ENCODE measurements at regions not wholly inside any gene's neighbourhood (a gene's known extent, or its start where the extent isn't known, plus 50 kb on each side); places are given as distances from the start of the nearest gene placed in this dataset.

- no peak for DNase-seq
Observed at GRCh38 chr1:116851846-116852245, 57.9 kb upstream of the PTGFRN start.

- DNase-seq = no peak
Observed at GRCh38 chr1:116852367-116852766, 57.3 kb upstream of the PTGFRN start.

GRCh38 chr1:116852910-116853309 lies 56.8 kb upstream of the PTGFRN start:
- DNase-seq = no peak

- DNase-seq = no peak
Observed at GRCh38 chr1:116853680-116854402, 55.9 kb upstream of the PTGFRN start.

GRCh38 chr1:116854403-116854690 lies 55.4 kb upstream of the PTGFRN start:
- DNase-seq = no peak

- DNase-seq = no peak
Observed at GRCh38 chr1:116854716-116855115, 55.0 kb upstream of the PTGFRN start.

- DNase-seq = no peak
Observed at GRCh38 chr1:116855191-116855619, 54.5 kb upstream of the PTGFRN start.

- peak; percentile 42 for DNase-seq
Observed at GRCh38 chr1:116855773-116856201, 53.9 kb upstream of the PTGFRN start.

GRCh38 chr1:116856312-116856711 lies 53.4 kb upstream of the PTGFRN start:
- DNase-seq = no peak

GRCh38 chr1:116857092-116857491 lies 52.6 kb upstream of the PTGFRN start:
- no peak for DNase-seq
